ENCODE measurements at regions not wholly inside any gene's neighbourhood (a gene's known extent, or its start where the extent isn't known, plus 50 kb on each side); places are given as distances from the start of the nearest gene placed in this dataset.
"Not testable (repeated sequence)": the region's sequence is repeated elsewhere in the genome, so short reads cannot be mapped to it uniquely, and the experiment has no call there.

DNA sequence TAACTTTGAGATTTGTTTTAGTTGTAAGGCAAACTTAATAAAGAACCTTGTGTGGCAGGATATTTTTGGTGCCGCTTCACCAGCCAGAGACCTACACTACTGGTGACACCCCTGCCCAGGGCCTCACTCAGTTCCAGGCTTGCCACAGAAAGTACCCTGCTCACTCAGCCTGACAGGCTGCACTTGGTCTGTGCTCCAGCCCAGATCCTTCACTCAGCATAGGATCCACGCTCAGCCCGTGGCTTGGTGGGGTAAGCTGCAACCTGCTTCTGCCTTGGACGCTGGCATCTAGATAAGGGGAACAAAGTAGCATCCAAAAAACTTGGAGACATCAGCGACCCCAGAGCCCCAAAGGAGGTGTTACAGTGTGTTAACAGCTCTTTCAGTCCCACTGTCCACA lies 825.5 kb downstream of the EPHA3 start:
- no peak for DNase-seq (ENCODE audit: low spot score)

DNA sequence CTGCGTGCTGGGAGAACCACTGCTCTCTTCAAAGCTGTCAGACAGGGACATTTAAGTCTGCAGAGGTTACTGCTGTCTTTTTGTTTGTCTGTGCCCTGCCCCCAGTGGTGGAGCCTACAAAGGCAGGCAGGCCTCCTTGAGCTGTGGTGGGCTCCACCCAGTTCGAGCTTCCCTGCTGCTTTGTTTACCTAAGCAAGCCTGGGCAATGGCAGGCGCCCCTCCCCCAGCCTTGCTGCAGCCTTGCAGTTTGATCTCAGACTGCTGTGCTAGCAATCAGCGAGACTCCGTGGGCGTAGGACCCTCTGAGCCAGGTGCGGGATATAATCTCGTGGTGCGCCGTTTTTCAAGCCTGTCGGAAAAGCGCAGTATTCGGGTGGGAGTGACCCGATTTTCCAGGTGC lies 837.0 kb downstream of the EPHA3 start:
- DNase-seq (ENCODE audit: low spot score), result not testable (repeated sequence)

DNA sequence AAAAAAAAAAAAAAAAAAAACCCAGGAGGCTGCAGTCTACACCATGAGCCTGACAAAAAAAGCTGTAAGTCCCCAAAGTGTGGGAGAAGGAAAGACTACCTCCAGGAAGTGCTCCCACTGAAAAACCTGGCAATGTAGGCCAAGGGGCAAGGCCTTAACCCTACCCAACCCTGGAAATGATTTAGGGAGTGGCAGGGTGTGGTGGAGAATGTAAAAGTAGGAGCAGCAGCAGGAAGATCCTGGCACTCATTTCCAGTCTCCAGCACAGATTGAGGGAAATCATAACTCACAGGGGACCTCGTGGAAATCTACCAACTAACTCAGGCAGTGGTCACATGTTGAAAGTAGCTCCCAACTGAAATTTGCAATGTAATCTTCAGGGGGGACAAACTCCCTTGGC lies 839.5 kb downstream of the EPHA3 start:
- DNase-seq (ENCODE audit: low spot score), result no peak

DNA sequence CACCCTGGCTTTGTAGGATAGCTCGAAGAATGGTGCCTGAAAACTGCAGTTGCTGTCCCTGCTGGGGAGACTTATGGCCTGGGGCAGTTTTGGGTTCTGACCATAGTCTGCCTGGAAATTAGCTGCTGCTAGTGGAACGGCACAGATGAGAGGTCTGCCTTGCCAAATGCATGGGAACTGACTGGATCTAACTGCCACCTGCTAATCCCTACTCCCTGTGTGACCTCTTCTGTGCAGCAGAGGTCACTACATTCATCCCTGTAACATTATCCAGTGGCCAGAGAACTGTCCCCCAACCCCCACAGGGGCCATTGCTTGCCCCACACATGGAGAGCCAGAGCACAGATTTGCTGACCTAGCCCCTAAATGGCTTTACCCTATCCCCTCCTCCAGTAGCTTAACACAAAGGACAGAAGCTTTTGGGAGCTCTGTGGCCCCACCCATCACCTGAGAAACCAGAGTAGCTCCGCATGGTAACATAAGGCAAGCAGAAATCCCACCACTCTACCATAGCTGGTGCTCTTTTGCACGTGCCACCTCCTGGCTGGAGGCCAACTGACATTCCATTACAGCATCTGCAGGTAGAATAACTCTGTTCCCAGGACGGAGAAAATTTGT lies 840.0 kb downstream of the EPHA3 start:
- no peak for DNase-seq (ENCODE audit: low spot score)

DNA sequence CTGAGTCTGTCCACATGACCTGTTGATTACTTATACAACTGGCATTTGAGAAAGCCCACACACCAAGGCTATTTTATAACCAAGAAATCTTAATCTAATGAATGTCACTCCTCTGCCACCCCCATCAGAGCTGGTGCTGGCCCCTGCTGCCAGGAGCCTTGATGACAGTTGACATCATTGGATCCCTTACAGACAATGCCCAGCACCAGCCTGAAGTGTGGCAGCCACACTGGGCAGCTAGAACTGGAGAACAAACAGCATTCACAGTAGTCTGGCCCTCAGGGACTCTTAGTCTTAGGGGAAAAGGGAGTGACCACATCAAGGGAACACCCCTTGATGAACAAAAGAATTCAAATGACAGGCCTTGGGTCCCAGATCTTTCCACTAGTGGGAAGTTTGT lies 840.6 kb downstream of the EPHA3 start:
- DNase-seq (ENCODE audit: low spot score), result no peak

DNA sequence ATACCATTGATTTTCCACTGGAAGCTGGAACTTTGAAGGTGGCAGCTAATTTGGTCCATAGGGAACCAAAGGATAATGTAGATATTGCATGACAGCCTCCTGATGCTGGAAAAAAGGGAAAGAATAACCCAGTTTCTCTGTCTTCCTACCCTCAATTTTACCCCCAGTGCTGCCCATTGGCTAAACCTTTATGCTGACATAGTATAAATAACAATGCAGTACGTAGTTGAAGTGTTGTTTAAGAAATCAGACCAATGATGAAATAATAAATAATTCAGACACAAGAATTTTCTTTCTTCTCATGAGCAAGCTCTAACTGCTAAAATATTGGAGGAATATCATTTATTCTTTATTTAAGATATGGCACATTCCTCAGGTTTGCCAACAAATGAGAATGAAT lies 843.4 kb downstream of the EPHA3 start:
- no peak for DNase-seq (ENCODE audit: low spot score)

DNA sequence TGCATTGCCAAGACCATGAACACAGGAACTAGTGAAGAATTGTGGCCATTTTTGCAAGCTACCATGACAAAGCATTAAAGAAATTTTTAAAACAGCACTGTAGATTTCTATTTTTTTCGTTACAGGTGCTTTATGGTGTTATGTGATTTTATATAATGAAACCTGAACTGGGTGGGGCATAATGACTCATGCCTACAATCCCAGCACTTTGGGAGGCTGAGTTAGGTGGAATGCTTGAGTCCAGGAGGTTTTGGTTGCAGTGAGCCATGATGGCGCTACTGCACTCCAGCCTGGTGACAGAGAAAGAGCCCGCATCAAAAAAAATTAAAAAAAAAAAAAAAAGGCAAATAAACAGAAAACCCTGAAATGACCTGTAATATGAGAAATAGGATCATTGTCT lies 846.7 kb downstream of the EPHA3 start:
- no peak for DNase-seq (ENCODE audit: low spot score)

DNA sequence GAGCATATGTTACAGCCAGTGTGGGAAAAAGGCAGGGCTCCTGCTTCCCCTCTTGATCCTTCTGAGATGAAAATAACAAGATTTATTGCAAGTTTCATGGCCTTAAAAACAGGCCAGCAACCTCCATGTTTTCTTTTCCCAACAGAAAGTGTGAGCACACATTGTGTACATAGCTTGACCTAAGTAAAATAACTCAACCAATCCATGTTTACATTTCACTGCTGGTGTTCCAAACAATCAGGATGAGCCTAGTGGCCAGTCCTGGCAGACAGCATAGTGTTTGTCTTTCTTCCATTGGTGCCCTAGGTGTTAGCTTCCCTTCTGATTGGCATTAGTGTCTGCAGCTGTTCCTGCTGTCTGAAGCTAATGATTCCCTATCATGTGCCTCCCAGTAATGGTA lies 847.7 kb downstream of the EPHA3 start:
- DNase-seq (ENCODE audit: low spot score), result no peak

DNA sequence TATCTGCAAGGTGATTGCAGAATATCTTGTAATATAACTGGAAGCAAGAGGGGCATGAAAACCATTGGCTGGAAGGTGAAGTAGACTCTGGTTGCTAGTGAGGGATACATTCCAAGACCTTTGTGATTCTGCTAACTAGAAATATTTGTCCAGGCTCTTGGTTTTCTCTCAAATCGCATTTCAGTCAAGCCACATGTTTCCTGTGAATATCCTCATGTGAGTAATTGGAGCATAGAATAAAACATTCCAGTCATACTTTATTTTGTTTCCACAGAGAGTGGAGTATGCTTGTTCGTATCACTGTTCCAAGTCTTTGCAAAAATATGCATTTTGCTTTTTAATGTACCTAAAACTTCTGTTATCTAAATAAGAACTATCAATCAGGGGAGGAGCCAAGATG lies 850.0 kb downstream of the EPHA3 start:
- DNase-seq (ENCODE audit: low spot score), result no peak

DNA sequence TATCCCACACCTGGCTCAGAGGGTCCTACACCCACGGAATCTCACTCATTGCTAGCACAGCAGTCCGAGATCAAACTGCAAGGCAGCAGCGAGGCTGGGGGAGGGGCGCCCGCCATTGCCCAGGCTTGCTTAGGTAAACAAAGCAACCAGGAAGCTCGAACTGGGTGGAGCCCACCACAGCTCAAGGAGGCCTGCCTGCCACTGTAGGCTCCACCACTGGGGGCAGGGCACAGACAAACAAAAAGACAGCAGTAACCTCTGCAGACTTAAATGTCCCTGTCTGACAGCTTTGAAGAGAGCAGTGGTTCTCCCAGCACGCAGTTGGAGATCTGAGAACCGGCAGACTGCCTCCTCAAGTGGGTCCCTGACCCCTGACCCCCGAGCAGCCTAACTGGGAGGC lies 850.7 kb downstream of the EPHA3 start:
- DNase-seq (ENCODE audit: low spot score), result not testable (repeated sequence)

DNA sequence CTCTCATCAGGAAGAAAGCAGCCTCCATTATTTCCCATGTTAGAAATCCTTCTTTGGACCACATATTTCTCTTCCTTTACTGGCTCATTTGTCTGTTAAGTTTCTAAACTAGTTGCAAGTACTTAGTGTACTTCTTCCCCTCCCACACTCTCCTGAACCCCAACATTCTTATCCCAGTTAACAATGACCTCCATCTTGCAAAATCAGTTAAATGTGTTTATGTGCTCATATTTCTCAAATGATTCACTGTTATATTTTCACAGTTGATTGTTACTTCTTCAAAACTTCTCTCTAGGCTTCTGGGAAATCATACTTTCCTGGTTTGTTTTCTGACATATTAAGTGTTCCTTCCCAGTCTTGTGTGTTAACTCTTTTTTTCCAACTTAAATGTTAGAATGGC lies 856.9 kb downstream of the EPHA3 start:
- no peak for DNase-seq (ENCODE audit: low spot score)

DNA sequence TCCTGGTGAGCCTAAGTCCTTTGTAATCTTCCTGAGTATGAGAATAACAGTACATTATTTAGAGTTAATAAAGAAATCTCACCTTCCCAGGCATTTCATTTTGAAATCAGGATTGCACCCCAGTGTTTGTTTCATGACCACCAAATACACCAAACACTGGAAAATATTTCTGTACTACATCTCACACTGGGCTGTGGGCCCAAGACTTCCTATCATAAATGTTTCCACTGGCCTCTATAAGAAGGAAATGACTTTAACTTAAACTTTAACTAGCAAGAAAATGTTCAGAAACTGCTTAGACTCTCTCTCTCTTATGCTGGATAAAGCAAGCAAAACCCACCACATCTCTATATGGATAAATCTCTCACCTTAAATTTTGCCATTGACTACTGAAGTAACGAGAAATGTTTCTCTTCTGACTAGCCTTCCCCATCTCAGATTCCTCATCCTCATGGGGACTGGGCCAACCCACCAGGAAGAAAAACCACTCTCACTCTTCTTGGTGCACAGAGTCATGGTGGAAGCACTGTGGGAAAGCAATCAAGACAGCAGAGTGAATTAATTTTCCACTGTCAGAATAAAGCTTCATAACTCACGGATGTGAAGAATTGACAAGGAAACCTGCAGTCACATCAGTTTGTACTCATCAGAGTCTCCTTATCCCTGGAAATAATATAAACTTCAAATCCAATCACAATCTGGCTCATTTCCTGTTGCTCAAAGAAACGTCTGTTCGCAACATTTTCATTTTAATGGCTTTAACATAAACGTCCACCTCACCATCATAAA lies 859.6 kb downstream of the EPHA3 start:
- no peak for DNase-seq (ENCODE audit: low spot score)

DNA sequence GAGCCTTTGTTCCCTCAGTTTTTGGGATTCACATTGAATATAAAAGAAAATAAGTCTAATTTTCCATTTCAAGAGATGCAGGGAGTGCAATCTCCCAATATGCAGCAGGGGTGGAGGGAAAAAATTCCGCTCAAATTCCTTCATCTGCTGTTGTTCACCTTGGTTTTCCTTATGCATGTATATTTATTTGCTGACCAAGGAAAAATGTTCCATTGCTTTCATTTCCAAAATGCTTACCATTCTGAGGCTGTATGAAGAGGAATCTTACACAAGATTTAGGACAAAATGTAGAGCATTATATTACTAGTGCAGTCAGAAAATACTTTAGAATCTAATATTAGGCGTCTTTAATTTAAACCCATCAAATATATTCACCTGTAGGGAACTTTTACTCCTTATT lies 863.9 kb downstream of the EPHA3 start:
- DNase-seq (ENCODE audit: low spot score), result no peak

DNA sequence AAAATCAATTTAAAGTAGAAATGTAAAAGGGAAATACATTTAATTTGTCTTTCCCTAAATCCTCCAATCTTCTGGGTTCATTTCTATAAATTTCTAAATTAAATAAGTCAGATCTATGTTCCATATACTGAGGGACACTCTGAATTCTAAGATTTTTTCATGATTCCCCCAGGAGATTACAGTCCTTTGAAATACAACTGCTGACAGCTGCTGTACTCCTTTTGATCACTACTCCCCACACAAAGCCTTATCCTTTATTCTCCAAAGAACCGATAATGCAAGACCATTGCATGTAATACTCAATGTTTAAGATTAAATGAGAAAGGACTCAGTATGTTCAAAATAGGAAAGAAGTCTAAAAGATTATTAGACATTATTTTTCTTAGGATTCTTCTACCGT lies 865.7 kb downstream of the EPHA3 start:
- no peak for DNase-seq (ENCODE audit: low spot score)

DNA sequence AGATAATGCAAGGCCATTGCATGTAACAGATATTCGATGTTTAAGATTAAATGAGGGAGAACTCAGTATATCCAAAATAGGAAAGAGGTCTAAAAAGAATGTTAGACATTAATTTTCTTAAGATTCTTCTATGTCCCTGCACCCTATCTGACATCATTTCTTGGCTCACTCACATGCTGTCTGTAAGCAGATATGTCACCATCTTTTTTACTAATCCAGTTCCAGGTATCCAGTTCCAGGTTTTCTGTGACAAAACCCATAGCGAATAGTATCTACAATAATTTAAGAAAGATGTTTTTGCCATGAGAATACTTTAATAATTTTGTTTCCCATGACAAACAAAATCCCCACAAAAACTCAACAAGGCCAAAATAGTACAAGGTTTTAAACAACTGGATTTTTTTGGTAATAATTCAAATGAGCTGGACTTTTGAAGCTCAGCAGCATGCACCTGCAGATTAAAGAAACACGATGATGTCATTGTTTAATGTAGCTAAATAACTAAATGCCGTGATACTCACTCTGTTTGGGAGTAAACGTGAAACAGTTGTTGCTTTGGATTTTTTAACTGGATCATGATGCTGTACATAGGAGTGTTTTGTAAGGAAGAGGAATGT lies 867.6 kb downstream of the EPHA3 start:
- no peak for DNase-seq (ENCODE audit: low spot score)

DNA sequence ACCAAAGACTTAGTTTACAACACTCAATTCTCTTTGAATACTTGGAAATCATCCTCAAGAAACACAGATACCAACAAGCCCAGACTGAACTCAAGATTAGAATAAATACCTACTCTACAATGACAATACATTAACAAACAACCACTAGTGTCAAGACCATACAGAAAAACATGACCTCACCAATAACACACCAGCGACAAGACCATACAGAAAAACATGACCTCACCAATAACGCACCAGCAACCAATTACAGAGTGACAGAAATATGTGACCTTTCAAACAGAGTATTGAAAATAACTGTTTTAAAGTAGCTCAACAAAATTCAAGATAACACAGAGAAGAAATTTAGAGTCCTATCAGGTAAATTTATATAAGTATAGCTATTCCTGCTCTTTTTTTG lies 876.0 kb downstream of the EPHA3 start:
- DNase-seq (ENCODE audit: low spot score), result no peak

DNA sequence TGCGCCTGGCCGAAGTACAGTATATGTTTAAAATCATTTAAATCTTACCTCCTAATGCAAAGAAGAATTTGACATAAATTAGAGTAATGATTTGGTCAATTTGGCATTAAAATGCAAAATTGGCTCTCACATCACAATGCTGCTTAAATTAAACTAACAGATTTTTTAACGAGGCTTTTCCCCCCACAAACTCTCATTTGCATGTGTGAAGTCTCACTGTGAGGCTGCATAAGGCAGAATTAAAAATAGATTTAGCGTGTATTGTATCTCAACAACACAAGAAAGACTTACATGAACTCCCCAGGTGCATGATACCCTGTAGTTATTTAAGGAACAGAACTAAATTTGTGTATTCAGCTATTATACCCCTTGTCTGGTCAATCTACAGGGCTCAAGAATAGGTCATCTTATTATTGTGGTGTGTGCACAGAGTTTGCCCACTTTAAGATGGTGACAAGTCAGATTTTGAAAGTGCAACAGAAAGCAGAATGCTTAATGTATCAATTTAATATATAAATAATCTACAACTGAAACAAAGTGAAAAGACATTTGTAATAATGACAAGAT lies 897.9 kb downstream of the EPHA3 start:
- DNase-seq (ENCODE audit: low spot score), result no peak

DNA sequence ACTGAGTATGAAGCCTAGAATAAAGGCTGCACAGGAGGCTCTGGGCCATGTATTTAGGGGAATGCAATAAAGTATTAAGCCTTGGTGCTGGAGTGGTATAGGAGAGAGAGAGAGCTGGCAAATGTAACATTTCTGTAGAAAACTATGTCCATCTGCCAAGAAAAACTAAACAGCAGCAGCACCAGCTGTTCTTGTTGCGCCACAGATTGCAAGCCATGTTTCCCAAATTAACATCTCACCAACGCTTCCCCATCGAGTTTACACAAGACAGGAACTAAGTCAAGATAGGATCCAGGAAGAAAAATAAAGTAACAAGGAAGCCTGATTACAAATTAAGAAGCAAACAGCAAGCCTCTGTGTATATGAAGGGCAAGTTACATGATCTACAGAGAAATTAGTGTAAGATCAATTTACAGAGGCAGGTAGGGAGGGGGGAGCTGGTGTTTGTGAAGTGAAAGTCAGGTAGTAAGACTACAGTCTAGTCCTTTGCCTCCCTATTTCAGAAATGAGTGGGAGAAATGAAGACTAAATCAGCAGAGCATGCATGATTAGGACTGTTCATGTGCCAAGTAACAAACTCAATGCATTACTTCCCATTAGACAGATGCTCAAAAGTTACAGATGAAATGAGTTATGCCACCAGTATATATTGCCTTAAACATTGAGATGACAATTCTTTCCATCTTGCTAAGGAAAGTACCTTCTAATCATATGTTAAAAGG lies 900.5 kb downstream of the EPHA3 start:
- DNase-seq (ENCODE audit: low spot score), result no peak

DNA sequence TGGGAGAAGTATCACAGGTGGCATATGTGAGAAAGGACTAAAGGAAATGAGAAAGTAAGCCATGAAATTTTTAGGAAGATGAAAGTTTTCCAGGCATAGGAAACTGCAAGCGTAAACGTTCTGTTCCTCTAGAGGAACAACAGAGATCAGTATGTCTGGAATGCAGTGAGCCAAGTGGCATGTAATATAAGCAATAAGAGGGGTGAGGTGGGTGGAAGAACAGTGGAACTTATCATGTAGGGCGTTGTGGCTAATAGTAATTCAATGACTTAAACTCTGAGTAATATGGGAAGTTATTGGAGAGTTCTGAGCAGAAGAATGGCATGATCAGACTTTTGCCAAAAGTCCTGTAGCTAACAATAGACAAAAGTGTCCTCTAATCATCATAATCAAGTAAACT lies 902.9 kb downstream of the EPHA3 start:
- no peak for DNase-seq (ENCODE audit: low spot score)

DNA sequence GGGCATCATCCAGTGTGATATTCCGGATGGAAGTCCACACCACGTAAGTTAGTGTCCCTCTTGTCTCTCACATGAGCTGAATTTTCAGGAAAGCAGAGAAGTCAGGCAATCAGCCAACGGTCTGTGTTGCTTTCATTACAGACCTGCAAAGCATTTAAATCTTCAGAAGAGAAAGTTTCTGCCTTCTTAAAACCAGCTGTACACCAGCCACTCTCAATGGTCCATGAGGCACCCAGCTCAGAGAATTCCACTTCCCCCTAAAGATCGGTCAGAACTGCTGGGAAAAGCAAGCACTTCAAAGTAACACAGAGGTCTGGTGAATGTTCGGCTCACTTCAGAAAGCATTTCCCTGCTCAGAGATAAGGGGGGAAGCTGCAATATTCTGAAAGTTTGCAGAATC lies 903.7 kb downstream of the EPHA3 start:
- DNase-seq (ENCODE audit: low spot score), result no peak

DNA sequence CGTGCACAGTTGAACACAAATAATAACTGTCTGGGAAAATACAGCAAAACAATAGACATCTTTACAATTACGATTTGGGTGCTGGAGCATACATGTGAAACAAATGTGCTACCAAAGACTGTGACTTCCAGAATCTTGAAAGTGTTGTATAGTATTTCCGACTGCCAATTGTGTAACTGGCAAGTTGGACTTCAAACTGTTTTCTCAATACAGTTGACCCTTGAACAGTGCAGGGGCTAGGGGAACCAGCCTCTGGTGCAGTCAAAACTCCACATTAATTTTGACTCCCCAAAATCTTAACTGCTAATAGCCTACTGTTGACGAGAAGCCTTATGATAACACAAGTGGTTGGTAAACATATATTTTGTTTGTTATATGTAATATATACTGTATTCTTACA lies 904.2 kb downstream of the EPHA3 start:
- no peak for DNase-seq (ENCODE audit: low spot score)

DNA sequence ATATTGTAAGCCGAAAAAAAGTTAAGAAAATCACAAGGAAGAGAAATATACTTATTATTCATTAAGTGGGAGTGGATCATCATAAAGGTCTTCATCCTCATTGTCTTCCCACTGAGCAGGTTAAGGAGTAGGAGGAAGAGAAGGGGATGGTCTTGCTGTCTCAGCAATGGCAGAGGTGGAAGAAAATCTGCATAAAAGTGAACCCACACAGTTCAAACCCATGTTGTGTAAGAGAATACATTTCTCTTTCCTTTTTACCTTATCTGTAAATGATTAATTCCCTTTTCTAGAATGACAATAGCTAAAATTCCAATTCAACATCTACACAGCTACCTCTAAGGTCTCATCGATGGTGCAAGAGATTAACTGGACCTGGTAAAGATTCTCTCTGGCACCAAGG lies 904.6 kb downstream of the EPHA3 start:
- DNase-seq (ENCODE audit: low spot score), result no peak

Measured in globus pallidus (tissue), 1 donor.